SK-N-MC (cell line): ENCODE measurements at regions not wholly inside any gene's neighbourhood (a gene's known extent, or its start where the extent isn't known, plus 50 kb on each side); places are given as distances from the start of the nearest gene placed in this dataset.

ENCODE experiments used
- EZH2 ChIP-seq: fragments of 200-600 bp; sonication (generic); IDR thresholded peaks from one replicate; pipeline ENCODE4 v1.6.1; 2017; ENCODE audit warnings: antibody characterized with exemption
- FOXP2 ChIP-seq: optimal IDR thresholded peaks from 2 replicates; pipeline ENCODE3; 2011; ENCODE audit warnings: mild to moderate bottlenecking, moderate library complexity; ENCODE audit not compliant: insufficient read depth; ENCODE audit errors: extremely low read length, control extremely low read depth
- POLR2AphosphoS5 ChIP-seq: IDR thresholded peaks from 2 replicates; pipeline ENCODE4 v1.6.1; 2012; ENCODE audit warnings: mild to moderate bottlenecking, low read depth, low read length, borderline replicate concordance

GRCh38 chr5:61811052-61811451, 479.0 kb downstream of the ZSWIM6 start:
- no peak for TF ChIP-seq POLR2AphosphoS5
- no peak for TF ChIP-seq EZH2
- TF ChIP-seq FOXP2: no peak
